Activated T-cell treated with anti-CD3 and anti-CD28 coated beads, Interleukin-2, amount 50 U/mL, for 72 hours (primary cell): ENCODE measurements at regions not wholly inside any gene's neighbourhood (a gene's known extent, or its start where the extent isn't known, plus 50 kb on each side); places are given as distances from the start of the nearest gene placed in this dataset.

Source experiments
- ATAC-seq, 2 donors: fragments of 150-1000 bp; cut with Tn5 transposase; replicated peaks in 1 of 2; 2 replicates each; pipeline ENCODE4 v1.10.0; 2021; ENCODE audit warnings: moderate library complexity in 2 of 2, mild to moderate bottlenecking in 1 of 2
- DNase-seq, 2 donors: peaks; one replicate each; pipeline ENCODE4 v3.0.0; 2021 to 2022; ENCODE audit warnings: mixed read lengths in 1 of 2
- H3K27ac Mint-ChIP-seq: one replicate; pipeline ENCODE4 v1.8.0; 2022; ENCODE audit warnings: mild to moderate bottlenecking, moderate library complexity, mixed read lengths
- H3K27me3 Mint-ChIP-seq: one replicate; pipeline ENCODE4 v1.8.0; 2022; ENCODE audit warnings: low read depth, mixed read lengths
- H3K36me3 Mint-ChIP-seq, 2 donors: one replicate each; pipeline ENCODE4 v1.8.0; 2022; ENCODE audit warnings: mixed read lengths in 2 of 2, mild to moderate bottlenecking in 1 of 2; ENCODE audit not compliant: insufficient read depth in 2 of 2
- H3K4me1 Mint-ChIP-seq: one replicate; pipeline ENCODE4 v1.8.0; 2022; ENCODE audit warnings: low read depth, mixed read lengths
- H3K4me3 Mint-ChIP-seq, 2 donors: one replicate each; pipeline ENCODE4 v1.8.0; 2022; ENCODE audit warnings: mild to moderate bottlenecking in 2 of 2, mixed read lengths in 2 of 2, moderate library complexity in 2 of 2
- H3K9me3 Mint-ChIP-seq, 2 donors: one replicate each; pipeline ENCODE4 v1.8.0; 2022; ENCODE audit warnings: mixed read lengths in 2 of 2

GRCh38 chr11:37390576-37391083, 792.6 kb upstream of the RAG2 start:
- ATAC-seq (no peak), DNase-seq (no peak)
- H3K4me3 Mint-ChIP-seq: no peak overlapping the region
- H3K36me3 Mint-ChIP-seq: no peaks in the 10 kb centered on the region
- no peaks in the 10 kb centered on the region for H3K27me3 Mint-ChIP-seq
- no peak overlapping the region for H3K27ac Mint-ChIP-seq
- H3K9me3 Mint-ChIP-seq: peaks cover 6 to 7% of the 10 kb centered on the region in 2 donors
- H3K4me1 Mint-ChIP-seq: no peaks in the 10 kb centered on the region

- Mint-ChIP-seq H3K4me3 (no peak overlapping the region), H3K27me3 (no peaks in the 10 kb centered on the region)
Observed at GRCh38 chr11:37378958-37379357, 780.9 kb upstream of the RAG2 start.

GRCh38 chr11:37372667-37373066, 774.6 kb upstream of the RAG2 start:
- Mint-ChIP-seq H3K27ac (no peak overlapping the region), H3K27me3 (no peaks in the 10 kb centered on the region), H3K36me3 (no peaks in the 10 kb centered on the region), H3K9me3 (peaks cover 6 to 14% of the 10 kb centered on the region in 2 donors), H3K4me3 (no peak overlapping the region), H3K4me1 (no peaks in the 10 kb centered on the region)
- DNase-seq (no peak), ATAC-seq (no peak)

More at GRCh38 chr11:37378958-37379357, 780.9 kb upstream of the RAG2 start:
- DNase-seq (no peak), ATAC-seq (no peak)
- Mint-ChIP-seq H3K4me1 (no peaks in the 10 kb centered on the region), H3K27ac (no peak overlapping the region), H3K36me3 (no peaks in the 10 kb centered on the region), H3K9me3 (peaks cover 10 to 21% of the 10 kb centered on the region in 2 donors)

GRCh38 chr11:37371346-37371970, 773.4 kb upstream of the RAG2 start:
- H3K36me3 Mint-ChIP-seq: no peaks in the 10 kb centered on the region
- no peak for ATAC-seq
- H3K4me1 Mint-ChIP-seq: no peaks in the 10 kb centered on the region
- H3K27me3 Mint-ChIP-seq: no peaks in the 10 kb centered on the region
- H3K4me3 Mint-ChIP-seq: no peak overlapping the region
- peaks cover 3 to 11% of the 10 kb centered on the region in 2 donors for H3K9me3 Mint-ChIP-seq
- no peak for DNase-seq
- no peak overlapping the region for H3K27ac Mint-ChIP-seq

- no peaks in the 10 kb centered on the region for H3K4me1 Mint-ChIP-seq
- peaks cover 6 to 8% of the 10 kb centered on the region in 2 donors for H3K9me3 Mint-ChIP-seq
- H3K27me3 Mint-ChIP-seq: no peaks in the 10 kb centered on the region
- H3K4me3 Mint-ChIP-seq: no peak overlapping the region
- H3K36me3 Mint-ChIP-seq: no peaks in the 10 kb centered on the region
- ATAC-seq: no peak
- no peak for DNase-seq
- no peak overlapping the region for H3K27ac Mint-ChIP-seq
Observed at GRCh38 chr11:37370817-37371216, 772.8 kb upstream of the RAG2 start.

GRCh38 chr11:37364246-37364839, 766.3 kb upstream of the RAG2 start:
- DNase-seq: no peak
- H3K36me3 Mint-ChIP-seq: no peaks in the 10 kb centered on the region
- ATAC-seq: no peak
- no peaks in the 10 kb centered on the region for H3K27me3 Mint-ChIP-seq
- no peak overlapping the region for H3K4me3 Mint-ChIP-seq
- H3K4me1 Mint-ChIP-seq: no peaks in the 10 kb centered on the region
- H3K9me3 Mint-ChIP-seq: peaks cover 7 to 8% of the 10 kb centered on the region in 2 donors
- H3K27ac Mint-ChIP-seq: no peak overlapping the region

GRCh38 chr11:37353192-37353591, 755.2 kb upstream of the RAG2 start:
- Mint-ChIP-seq H3K36me3 (peaks cover 0 to 2% of the 10 kb centered on the region in 2 donors), H3K4me3 (no peak overlapping the region), H3K27ac (no peak overlapping the region), H3K27me3 (no peaks in the 10 kb centered on the region), H3K4me1 (no peaks in the 10 kb centered on the region), H3K9me3 (peaks cover 7 to 17% of the 10 kb centered on the region in 2 donors)
- ATAC-seq: no peak
- DNase-seq: no peak

- H3K27me3 Mint-ChIP-seq: no peaks in the 10 kb centered on the region
- peaks cover 4 to 13% of the 10 kb centered on the region in 2 donors for H3K9me3 Mint-ChIP-seq
- H3K36me3 Mint-ChIP-seq: no peaks in the 10 kb centered on the region
- H3K4me3 Mint-ChIP-seq: no peak overlapping the region
- no peak for DNase-seq
- H3K27ac Mint-ChIP-seq: no peak overlapping the region
- no peak for ATAC-seq
- H3K4me1 Mint-ChIP-seq: no peaks in the 10 kb centered on the region
Observed at GRCh38 chr11:37352485-37352884, 754.4 kb upstream of the RAG2 start.

GRCh38 chr11:37343290-37343689, 745.3 kb upstream of the RAG2 start:
- Mint-ChIP-seq H3K27ac (no peak overlapping the region), H3K9me3 (peaks cover 0 to 1% of the 10 kb centered on the region in 2 donors), H3K4me3 (no peak overlapping the region), H3K36me3 (no peaks in the 10 kb centered on the region), H3K4me1 (no peaks in the 10 kb centered on the region), H3K27me3 (no peaks in the 10 kb centered on the region)
- DNase-seq: no peak
- no peak for ATAC-seq

GRCh38 chr11:37336401-37336800, 738.4 kb upstream of the RAG2 start:
- DNase-seq (no peak), ATAC-seq (no peak)
- no peak overlapping the region for H3K4me3 Mint-ChIP-seq

GRCh38 chr11:37333345-37333744, 735.3 kb upstream of the RAG2 start:
- Mint-ChIP-seq H3K4me3 (no peak overlapping the region), H3K27ac (no peak overlapping the region), H3K9me3 (peaks cover 8 to 9% of the 10 kb centered on the region in 2 donors), H3K4me1 (no peaks in the 10 kb centered on the region), H3K36me3 (no peaks in the 10 kb centered on the region), H3K27me3 (no peaks in the 10 kb centered on the region)
- ATAC-seq: no peak
- no peak for DNase-seq

More at GRCh38 chr11:37336401-37336800, 738.4 kb upstream of the RAG2 start:
- no peaks in the 10 kb centered on the region for H3K27me3 Mint-ChIP-seq
- no peaks in the 10 kb centered on the region for H3K36me3 Mint-ChIP-seq
- no peaks in the 10 kb centered on the region for H3K4me1 Mint-ChIP-seq
- no peak overlapping the region for H3K27ac Mint-ChIP-seq
- peaks cover 1 to 5% of the 10 kb centered on the region in 2 donors for H3K9me3 Mint-ChIP-seq

GRCh38 chr11:37323843-37324242, 725.8 kb upstream of the RAG2 start:
- no peak overlapping the region for H3K27ac Mint-ChIP-seq
- ATAC-seq (no peak), DNase-seq (no peak)
- peaks cover 7 to 9% of the 10 kb centered on the region in 2 donors for H3K9me3 Mint-ChIP-seq
- H3K4me1 Mint-ChIP-seq: no peaks in the 10 kb centered on the region
- H3K27me3 Mint-ChIP-seq: no peaks in the 10 kb centered on the region
- no peaks in the 10 kb centered on the region for H3K36me3 Mint-ChIP-seq
- H3K4me3 Mint-ChIP-seq: no peak overlapping the region

GRCh38 chr11:37322333-37323194, 724.5 kb upstream of the RAG2 start:
- ATAC-seq: no peak
- peaks cover 3 to 6% of the 10 kb centered on the region in 2 donors for H3K9me3 Mint-ChIP-seq
- H3K4me3 Mint-ChIP-seq: no peak overlapping the region
- H3K27me3 Mint-ChIP-seq: no peaks in the 10 kb centered on the region
- H3K4me1 Mint-ChIP-seq: no peaks in the 10 kb centered on the region
- H3K27ac Mint-ChIP-seq: no peak overlapping the region
- no peak for DNase-seq
- no peaks in the 10 kb centered on the region for H3K36me3 Mint-ChIP-seq
